ENCODE measurements at regions not wholly inside any gene's neighbourhood (a gene's known extent, or its start where the extent isn't known, plus 50 kb on each side); places are given as distances from the start of the nearest gene placed in this dataset. TPM values are rescaled to one million over a fixed set of nuclear protein-coding genes. Genes with fewer than 3 reads are reported as not detected.

GRCh38 chr10:20948686-20949327 lies 51.7 kb upstream of the NEBL start:
- H3K4me3 ChIP-seq (ENCODE audit: low read length): no peak overlapping the region
- H3K9me3 ChIP-seq (replicated peaks; ENCODE audit: low read length): no peaks in the 10 kb centered on the region
- H3K4me2 ChIP-seq (ENCODE audit: low read length): no peak overlapping the region
- no peak overlapping the region for H3K9ac ChIP-seq (ENCODE audit: low read depth, low read length)
- H3K36me3 ChIP-seq (ENCODE audit: insufficient read depth, low read length): no peaks in the 10 kb centered on the region
- no peaks in the 10 kb centered on the region for H3K4me1 ChIP-seq (ENCODE audit: control insufficient read depth, insufficient read depth, low read length)
- H3K27me3 ChIP-seq (ENCODE audit: control insufficient read depth, insufficient read depth, low read length): no peaks in the 10 kb centered on the region

Small RNAs in the stretch of these regions (small RNA-seq; reads per million reads assigned to genes)
- not detected for gene AL158209.2
- gene RF00017: not detected
- gene RNU6-15P: not detected
